ENCODE measurements at regions not wholly inside any gene's neighbourhood (a gene's known extent, or its start where the extent isn't known, plus 50 kb on each side); places are given as distances from the start of the nearest gene placed in this dataset.

DNA sequence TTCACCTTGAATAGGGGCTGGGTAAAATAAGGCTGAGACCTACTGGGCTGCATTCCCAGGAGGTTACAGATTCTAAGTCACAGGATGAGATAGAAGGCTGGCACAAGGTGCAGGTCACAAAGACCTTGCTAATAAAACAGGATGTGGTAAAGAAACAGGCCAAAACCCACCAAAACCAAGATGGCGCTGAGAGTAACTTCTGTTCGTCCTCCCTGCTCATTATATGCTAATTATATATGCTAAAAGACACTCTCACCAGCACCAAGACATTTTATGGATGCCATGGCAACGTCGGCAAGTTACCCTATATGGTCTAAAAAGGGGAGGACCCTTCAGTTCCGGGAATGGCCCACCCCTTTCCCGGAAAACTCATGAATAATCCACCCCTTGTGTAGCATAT, 711.5 kb upstream of the KLHL29 start:
- POLR2A ChIA-PET = no interaction called here
- H3K4me3 Mint-ChIP-seq = no peak overlapping the region
- H3K27ac Mint-ChIP-seq = no peak overlapping the region

DNA sequence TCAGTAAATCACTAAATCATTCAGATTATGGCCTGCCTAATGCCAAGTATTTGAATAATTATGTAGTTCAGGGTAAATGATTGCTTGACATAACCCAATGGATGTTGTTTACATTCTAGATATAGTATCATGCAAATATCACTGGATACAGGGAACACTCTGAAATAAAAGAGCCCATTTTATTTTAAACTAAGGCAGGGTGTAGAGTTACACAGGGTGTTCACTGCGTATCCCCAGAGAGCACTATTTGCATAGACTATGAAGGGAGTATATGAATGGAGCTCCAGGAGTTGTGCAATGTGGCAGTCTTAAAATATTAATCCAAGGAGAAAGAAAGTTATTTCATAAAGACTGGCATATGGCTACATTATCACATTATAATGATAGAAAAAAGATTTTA, 701.1 kb upstream of the KLHL29 start:
- POLR2A ChIA-PET = no interaction called here
- H3K9me3 Mint-ChIP-seq = peaks cover 0 to 8% (median 1%) of the 10 kb centered on the region in 9 donors
- no peak for ATAC-seq

More for the DNA sequence above, 711.5 kb upstream of the KLHL29 start:
- Mint-ChIP-seq H3K36me3 (no peaks in the 10 kb centered on the region), H3K9me3 (peaks cover 0 to 14% (median 3%) of the 10 kb centered on the region in 9 donors), H3K4me1 (no peaks in the 10 kb centered on the region), H3K27me3 (no peaks in the 10 kb centered on the region)
- ATAC-seq = no peak
- no peak for DNase-seq

DNA sequence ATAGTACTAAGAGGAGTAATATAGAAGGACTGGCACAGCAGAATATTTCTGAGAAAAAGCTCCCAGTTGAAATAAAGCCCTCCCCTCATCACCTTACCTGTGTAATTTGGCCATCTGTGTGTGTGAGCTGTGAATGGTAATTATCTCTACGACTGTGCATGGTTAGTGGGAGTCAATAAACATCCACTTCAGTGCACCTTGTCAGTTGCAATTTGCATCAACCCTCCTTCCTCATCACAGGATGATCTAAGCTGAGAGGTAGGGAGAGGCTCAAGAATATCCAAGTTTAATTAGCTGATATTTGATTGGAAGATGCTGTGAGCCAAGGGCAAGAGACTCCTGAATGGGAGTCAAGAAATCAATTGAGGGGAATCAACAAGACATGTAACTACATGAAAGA, 694.9 kb upstream of the KLHL29 start:
- no peak for ATAC-seq

More for the DNA sequence above, 701.1 kb upstream of the KLHL29 start:
- Mint-ChIP-seq H3K27me3 (no peaks in the 10 kb centered on the region), H3K4me1 (no peaks in the 10 kb centered on the region), H3K4me3 (no peak overlapping the region), H3K36me3 (no peaks in the 10 kb centered on the region), H3K27ac (no peak overlapping the region)
- DNase-seq = no peak

DNA sequence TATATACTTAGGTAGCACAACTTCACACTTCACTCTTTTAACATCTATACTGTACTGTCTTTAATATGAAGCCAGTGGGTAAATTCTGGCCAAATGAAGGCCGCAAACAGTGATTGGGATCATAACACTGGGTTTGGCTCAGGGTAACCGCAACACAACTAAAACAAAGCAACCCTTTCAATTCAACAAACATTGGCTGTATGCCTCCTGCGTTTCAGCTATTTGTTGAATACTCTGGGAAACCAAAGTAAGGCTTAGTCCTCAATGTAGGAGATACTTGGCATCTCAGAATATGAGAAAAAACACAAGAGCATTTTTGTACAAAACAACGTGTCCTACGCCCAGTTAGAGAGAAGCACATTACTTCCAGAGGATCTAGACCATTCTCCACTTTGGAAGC, 693.3 kb upstream of the KLHL29 start:
- no peak for DNase-seq
- Mint-ChIP-seq H3K36me3 (no peaks in the 10 kb centered on the region), H3K4me1 (no peaks in the 10 kb centered on the region), H3K9me3 (peaks cover 0 to 8% (median 0%) of the 10 kb centered on the region in 9 donors), H3K27ac (no peak overlapping the region), H3K4me3 (no peak overlapping the region), H3K27me3 (no peaks in the 10 kb centered on the region)
- POLR2A ChIA-PET = no interaction called here
- ATAC-seq = no peak

More for the DNA sequence above, 694.9 kb upstream of the KLHL29 start:
- Mint-ChIP-seq H3K36me3 (no peaks in the 10 kb centered on the region), H3K27me3 (no peaks in the 10 kb centered on the region), H3K4me3 (no peak overlapping the region), H3K27ac (no peak overlapping the region), H3K4me1 (no peaks in the 10 kb centered on the region), H3K9me3 (peaks cover 0 to 8% (median 1%) of the 10 kb centered on the region in 9 donors)
- DNase-seq = no peak
- POLR2A ChIA-PET = no interaction called here

DNA sequence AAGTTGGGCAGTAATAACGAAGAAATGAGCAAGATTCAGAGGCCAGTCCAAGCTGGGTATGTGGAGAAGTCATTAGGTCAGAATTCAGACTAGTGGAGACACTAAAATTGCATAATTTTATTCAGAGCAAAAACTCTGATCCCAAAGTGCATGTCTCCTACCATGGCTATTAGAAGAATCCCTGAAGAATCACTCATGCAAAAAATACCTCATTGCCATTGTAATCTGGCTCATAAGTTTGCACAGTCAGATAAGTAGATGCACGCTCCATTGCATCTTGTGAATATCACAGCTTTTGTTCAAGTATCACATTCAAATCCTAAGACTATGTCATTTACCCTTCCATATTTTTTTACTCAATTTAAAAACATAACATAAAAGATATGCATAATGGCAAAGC, 692.2 kb upstream of the KLHL29 start:
- no peak for DNase-seq
- Mint-ChIP-seq H3K36me3 (no peaks in the 10 kb centered on the region), H3K4me3 (no peak overlapping the region), H3K9me3 (peaks cover 0 to 7% (median 0%) of the 10 kb centered on the region in 9 donors), H3K27me3 (no peaks in the 10 kb centered on the region), H3K4me1 (no peaks in the 10 kb centered on the region), H3K27ac (no peak overlapping the region)
- POLR2A ChIA-PET = no interaction called here
- no peak for ATAC-seq

DNA sequence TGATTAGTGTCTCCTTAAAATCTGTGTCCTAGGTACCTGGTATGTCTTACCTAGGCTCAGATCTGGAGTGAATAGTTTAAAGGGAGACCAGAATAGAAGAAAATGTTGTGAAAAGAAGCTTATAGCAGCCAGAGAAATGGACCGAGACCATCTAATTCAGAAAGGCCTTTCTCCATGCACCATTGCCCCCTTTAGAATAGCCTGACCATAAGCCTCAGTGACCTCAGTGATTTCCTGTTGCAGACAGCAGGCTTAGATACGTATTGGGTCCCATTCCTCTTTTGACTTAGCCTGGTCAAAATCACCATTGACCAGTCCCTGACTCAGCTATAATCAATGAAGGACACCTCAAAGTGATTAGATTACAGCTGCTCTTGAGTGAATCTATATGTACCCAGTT, 690.7 kb upstream of the KLHL29 start:
- Mint-ChIP-seq H3K27me3 (no peaks in the 10 kb centered on the region), H3K36me3 (no peaks in the 10 kb centered on the region), H3K27ac (no peak overlapping the region), H3K9me3 (peaks cover 0 to 7% (median 0%) of the 10 kb centered on the region in 9 donors), H3K4me3 (no peak overlapping the region), H3K4me1 (no peaks in the 10 kb centered on the region)
- ATAC-seq = no peak
- DNase-seq = no peak
- POLR2A ChIA-PET = no interaction called here

DNA sequence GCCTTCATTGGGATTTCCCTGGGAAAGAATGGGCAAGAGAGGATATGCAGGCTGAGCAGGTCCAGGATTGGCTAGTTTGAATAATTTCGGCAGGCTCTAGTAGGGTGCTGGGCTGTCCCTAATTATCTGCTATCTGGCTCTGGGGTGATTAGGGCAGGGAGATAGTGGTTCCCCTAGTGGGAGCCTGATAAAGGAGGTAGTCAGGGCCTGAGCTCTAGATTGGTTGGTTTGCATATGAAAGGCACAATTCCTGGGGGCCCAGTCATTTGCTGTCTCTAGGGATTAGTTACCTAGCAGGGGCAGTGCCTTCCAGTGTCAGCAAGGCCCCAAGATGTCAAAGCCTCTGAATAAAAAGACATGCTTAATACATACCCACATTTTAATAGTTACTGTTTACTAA, 690.1 kb upstream of the KLHL29 start:
- DNase-seq (no peak), ATAC-seq (no peak)
- POLR2A ChIA-PET = no interaction called here
- Mint-ChIP-seq H3K4me1 (no peaks in the 10 kb centered on the region), H3K27ac (no peak overlapping the region), H3K27me3 (no peaks in the 10 kb centered on the region), H3K9me3 (peaks cover 0 to 7% (median 0%) of the 10 kb centered on the region in 9 donors), H3K36me3 (no peaks in the 10 kb centered on the region), H3K4me3 (no peak overlapping the region)

DNA sequence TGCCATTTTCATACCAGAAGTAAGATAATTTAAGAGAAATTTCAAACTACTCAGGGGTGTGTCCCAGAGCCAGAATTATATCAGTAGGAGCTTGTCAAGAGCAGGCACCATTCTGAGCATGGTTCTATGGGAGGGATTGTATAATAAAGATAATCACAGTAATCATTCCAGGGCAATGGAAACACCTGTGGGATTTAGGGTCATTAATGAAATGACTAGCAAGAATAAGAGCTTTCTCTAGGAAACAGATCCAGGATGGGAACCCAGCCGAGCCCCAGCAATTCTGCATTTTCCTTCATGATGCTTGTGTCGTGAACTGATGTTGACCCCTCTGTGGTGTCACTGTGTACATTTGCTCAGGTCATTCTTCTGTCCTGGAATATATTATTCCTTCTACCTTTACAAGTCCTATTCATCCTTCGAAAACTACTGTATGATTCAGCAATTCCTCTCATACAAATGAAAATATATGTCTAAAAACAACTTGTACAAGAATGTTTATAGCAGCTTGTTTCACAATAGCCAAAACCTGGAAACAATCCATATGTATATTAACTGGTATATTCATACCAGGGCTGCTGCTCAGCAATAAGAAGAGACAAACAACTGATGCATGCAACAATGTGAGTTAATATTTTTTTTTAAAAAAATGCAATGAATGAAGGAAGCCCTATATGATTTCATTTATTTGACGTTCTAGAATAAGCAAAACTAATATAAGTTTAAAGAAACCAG, 687.8 kb upstream of the KLHL29 start:
- no peaks in the 10 kb centered on the region for H3K27me3 Mint-ChIP-seq
- ATAC-seq (no peak), DNase-seq (no peak)
- no peak overlapping the region for H3K4me3 Mint-ChIP-seq
- H3K27ac Mint-ChIP-seq = no peak overlapping the region
- H3K36me3 Mint-ChIP-seq = no peaks in the 10 kb centered on the region
- peaks cover 0 to 7% (median 0%) of the 10 kb centered on the region in 9 donors for H3K9me3 Mint-ChIP-seq
- POLR2A ChIA-PET = no interaction called here
- no peaks in the 10 kb centered on the region for H3K4me1 Mint-ChIP-seq

DNA sequence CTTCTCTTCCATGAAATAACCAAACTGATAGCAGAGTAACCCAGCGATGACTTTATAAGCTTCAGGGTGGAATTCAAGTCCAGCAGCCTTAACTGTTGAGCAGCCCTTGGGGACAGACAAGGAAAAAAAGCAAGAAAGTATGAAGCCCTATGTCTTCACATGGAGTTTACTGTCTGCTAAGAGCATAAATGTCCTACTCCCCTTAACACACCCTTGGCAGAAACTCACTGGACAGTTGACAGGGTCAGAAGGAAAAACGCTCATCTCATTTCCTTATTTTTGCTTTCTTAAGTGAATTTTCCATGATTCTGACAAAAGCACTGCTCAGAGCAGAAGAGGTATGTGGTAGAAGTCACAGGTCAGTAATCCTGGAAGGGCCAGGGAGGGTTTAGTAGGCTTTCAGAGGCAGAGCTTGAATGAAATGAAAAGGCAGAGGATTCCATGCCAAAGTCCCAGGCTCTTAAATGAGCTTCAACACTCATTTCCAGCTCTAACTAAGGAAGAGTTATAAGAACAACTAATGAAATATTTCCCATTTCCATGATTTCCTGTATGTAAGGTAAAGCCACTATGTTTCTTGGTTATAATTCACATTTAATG, 683.3 kb upstream of the KLHL29 start:
- Mint-ChIP-seq H3K4me3 (no peak overlapping the region), H3K9me3 (peaks cover 0 to 19% (median 5%) of the 10 kb centered on the region in 9 donors), H3K27ac (no peak overlapping the region)

DNA sequence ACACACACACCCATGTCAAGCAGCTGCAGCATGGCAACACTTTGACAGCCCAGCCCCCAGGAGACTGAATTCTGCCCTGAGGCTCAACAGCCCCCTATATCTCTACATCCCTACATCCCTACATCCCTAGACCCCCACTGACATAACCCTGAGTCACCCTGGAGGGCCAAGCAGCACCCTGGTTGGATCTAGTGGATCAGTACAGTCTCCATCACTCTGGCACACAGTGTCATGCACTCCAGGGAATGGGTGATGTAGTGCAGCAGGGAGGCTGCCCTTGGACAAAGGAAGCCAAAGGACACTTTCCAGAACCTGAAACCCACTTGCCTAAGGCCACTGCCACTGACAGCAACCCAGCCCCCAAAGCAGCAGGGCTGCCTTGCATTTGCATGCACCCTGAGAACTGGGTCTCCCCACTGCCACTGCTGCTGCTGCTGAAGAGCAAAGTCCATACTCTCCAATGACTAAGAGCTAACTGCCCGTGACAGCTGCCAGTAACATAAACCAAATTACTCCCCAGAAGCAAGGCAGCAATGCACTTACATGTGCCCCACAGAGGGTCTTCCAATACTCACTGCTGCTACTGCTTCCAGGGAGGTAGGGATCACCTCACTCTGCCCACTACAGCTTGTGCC, 681.6 kb upstream of the KLHL29 start:
- H3K4me1 Mint-ChIP-seq = no peaks in the 10 kb centered on the region
- no peaks in the 10 kb centered on the region for H3K27me3 Mint-ChIP-seq
- POLR2A ChIA-PET = no interaction called here
- ATAC-seq (no peak), DNase-seq (no peak)
- H3K4me3 Mint-ChIP-seq = no peak overlapping the region
- H3K36me3 Mint-ChIP-seq = no peaks in the 10 kb centered on the region
- no peak overlapping the region for H3K27ac Mint-ChIP-seq
- peaks cover 0 to 22% (median 10%) of the 10 kb centered on the region in 9 donors for H3K9me3 Mint-ChIP-seq

More for the DNA sequence above, 683.3 kb upstream of the KLHL29 start:
- H3K36me3 Mint-ChIP-seq = no peaks in the 10 kb centered on the region
- no peaks in the 10 kb centered on the region for H3K27me3 Mint-ChIP-seq
- POLR2A ChIA-PET = no interaction called here
- ATAC-seq = no peak
- DNase-seq = no peak
- no peaks in the 10 kb centered on the region for H3K4me1 Mint-ChIP-seq

DNA sequence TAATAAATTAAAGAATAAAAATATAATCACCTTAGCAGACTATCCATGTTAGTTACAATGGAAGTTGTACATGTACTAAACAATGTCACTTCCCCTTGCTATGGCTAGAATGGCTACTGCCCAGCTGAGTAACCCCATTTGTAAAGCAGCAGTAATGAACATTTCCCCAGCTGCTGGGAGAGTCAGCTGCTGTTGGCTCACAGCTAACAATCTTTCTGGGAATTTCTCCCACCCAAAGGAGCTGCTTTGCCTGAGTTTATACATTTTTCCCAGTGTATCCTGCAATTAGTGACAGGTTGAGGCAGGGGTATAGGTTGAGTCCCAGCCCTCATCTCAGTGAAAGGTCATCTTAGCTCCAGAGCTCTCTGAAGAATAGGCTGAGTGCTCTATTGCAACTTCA, 665.6 kb upstream of the KLHL29 start:
- Mint-ChIP-seq H3K36me3 (peaks cover 0 to 7% (median 0%) of the 10 kb centered on the region in 3 donors), H3K4me3 (no peak overlapping the region), H3K4me1 (no peaks in the 10 kb centered on the region), H3K27me3 (peaks cover 0 to 2% (median 0%) of the 10 kb centered on the region in 5 donors), H3K27ac (no peak overlapping the region), H3K9me3 (peaks cover 5 to 35% (median 13%) of the 10 kb centered on the region in 9 donors)
- POLR2A ChIA-PET = no interaction called here
- ATAC-seq (no peak), DNase-seq (no peak)

DNA sequence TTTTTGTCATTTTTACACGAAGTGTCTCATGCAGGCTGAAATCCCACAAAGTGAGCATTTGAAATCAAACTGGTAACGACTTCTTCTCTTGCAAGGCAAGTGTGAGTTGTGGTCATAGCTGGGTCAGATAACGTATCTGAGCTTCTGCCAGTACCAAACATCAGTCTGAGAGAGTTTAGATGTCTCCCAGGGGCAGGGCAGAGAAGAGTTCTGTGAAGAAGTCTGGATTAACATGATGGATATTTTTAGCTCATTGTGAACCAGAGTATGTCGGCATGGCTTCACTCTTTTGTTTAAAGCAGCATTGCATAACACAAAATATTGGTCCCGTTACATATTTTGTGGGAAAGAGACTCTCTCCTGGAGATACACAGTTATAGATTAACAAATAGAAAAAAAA, 655.5 kb upstream of the KLHL29 start:
- Mint-ChIP-seq H3K4me3 (no peak overlapping the region), H3K27ac (no peak overlapping the region), H3K27me3 (no peaks in the 10 kb centered on the region), H3K36me3 (no peaks in the 10 kb centered on the region), H3K9me3 (peaks cover 8 to 35% (median 12%) of the 10 kb centered on the region in 9 donors), H3K4me1 (no peaks in the 10 kb centered on the region)
- DNase-seq (no peak), ATAC-seq (no peak)
- POLR2A ChIA-PET = no interaction called here

DNA sequence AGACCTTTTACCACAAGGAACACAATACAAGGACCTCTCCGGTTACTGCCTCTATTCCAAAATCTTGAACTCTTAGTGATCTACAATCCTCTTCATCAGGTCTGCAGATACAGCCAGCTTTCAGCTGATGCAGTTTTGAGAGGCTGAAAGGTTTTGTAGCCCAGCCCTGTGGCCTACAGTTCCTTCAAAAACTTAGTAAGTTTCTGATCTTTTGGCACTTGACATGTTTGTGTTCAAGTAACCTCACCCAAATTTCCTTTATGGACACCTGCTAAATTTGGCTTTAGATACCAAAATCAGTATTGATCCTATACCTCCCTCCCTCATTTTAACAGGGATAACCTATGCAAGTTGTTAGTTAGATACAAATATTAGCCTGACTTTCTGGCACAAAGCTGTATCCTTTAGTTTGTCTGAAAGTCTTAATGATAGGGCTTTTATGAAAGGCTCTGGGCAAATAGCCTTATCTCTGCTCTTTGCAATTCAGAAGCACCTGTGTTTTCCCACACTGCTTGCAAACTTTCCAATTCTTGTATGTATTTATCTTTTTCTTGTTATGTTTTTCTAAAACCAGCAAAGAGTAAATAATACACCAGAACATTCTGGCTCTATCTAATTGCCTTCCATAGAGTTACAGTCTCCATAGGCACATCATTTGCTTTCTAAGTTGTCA, 650.5 kb upstream of the KLHL29 start:
- H3K4me1 Mint-ChIP-seq = no peaks in the 10 kb centered on the region
- no peaks in the 10 kb centered on the region for H3K36me3 Mint-ChIP-seq
- ATAC-seq = no peak
- peaks cover 0 to 7% (median 0%) of the 10 kb centered on the region in 5 donors for H3K27me3 Mint-ChIP-seq
- DNase-seq = no peak
- H3K4me3 Mint-ChIP-seq = no peak overlapping the region
- peaks cover 5 to 23% (median 13%) of the 10 kb centered on the region in 9 donors for H3K9me3 Mint-ChIP-seq
- H3K27ac Mint-ChIP-seq = no peak overlapping the region
- POLR2A ChIA-PET = no interaction called here
